ACHN (cell line): ENCODE measurements at regions not wholly inside any gene's neighbourhood (a gene's known extent, or its start where the extent isn't known, plus 50 kb on each side); places are given as distances from the start of the nearest gene placed in this dataset.

Experiments
- DNase-seq: peaks from one replicate; pipeline ENCODE4 v3.0.0-alpha.2; 2015
- in situ Hi-C: cut with HindIII; loops from 2 replicates; pipeline ENCODE4 v1.10.0; 2017; ENCODE audit warnings: low sequenced_read_pairs, low pct_ligation_motif_present, low pct_unique_long_range_greater_than_20kb

DNA sequence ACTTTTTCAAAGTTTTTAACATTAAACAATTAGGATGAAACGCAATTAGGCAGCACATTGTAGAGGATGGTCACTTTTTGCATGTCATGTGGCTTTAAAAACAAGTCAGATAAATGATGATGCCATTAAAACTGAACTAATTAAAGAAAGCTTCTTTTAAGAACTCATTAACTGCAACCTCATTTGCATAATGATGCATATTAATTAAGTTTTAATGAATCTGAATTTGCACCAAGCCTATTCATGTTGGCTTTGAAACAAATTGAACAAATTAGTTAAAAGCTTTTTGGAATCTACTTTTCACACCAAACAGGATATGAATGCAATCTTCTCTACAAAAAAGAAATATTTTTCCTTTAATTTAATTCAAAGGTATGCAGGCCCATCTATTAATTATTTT, 499.0 kb downstream of the VRK1 start:
- no peak for DNase-seq
- in situ Hi-C loops: no loop called here

DNA sequence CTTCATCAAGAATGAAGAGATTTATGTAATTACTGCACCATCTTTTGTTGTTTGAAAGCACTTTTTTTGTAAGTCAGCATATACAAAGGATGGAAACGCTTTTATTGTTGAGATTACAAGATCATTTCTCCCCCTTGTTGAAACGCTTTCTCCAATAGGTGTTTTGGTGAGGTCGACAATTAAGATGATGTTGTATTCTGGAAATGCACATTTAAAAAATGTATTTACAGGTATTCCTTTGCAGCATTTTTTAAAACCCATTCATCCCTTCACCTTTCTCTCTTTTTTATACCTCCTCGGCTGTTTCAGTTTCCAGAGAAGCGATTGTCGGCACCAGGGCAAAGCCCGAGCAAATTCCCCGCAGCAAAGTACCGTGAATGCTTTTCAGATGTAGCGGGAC, 499.9 kb downstream of the VRK1 start:
- in situ Hi-C loops: no loop called here
- DNase-seq: no peak

DNA sequence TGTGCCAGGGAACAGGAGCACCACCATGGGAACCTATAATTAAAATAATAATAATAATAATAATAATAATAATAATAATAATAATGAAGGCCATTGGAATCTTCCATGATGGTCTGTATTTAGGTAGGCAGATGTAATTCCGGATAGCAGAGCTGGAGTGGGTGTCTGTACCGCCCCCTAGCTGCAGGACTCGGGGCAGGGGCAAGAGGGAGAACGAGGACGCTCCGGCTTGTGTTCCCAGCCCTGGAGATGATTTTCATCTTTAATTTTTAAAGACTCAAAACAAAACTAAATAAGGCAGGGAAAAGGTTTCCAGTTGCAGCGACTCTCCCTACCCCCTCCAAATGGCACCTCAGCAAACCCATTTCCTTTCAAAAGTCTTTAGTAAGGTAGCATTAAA, 501.1 kb downstream of the VRK1 start:
- no peak for DNase-seq
- in situ Hi-C loops: no loop called here

GRCh38 chr14:97298736-97299135, 501.6 kb downstream of the VRK1 start:
- no peak for DNase-seq

GRCh38 chr14:97299661-97300060, 502.5 kb downstream of the VRK1 start:
- DNase-seq: no peak
- in situ Hi-C loops: no loop called here

More at GRCh38 chr14:97298736-97299135, 501.6 kb downstream of the VRK1 start:
- in situ Hi-C loops: no loop called here

DNA sequence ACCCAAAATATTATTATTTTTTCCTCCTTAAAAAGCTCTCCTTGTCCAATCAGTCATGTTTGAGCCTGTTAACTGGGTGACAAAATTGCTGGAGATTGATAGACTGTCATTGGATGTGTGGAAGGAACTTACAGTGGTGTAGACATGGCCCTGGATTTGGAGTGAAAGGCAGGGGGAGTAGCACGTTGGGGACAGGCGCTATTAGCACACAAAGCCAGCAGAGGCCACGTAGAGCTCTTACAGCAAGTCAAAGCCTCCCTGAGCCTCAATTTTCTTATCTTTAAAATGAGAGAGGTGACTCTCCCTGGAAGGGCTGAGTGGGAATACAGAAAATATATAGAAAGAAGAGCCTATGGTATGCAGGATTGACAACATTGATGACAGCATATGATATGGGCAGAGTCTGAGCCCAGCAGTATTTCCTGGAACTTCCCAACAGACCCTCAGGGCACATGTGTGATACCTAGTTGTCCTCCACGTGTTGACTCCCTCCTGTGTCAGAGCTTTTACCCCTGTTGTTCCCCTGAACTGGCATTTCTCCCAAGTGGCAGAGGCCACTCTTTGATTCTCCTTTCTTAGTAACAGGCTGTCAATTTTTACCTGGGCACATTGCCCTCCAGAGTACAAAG, 504.9 kb downstream of the VRK1 start:
- in situ Hi-C loops: no loop called here

DNA sequence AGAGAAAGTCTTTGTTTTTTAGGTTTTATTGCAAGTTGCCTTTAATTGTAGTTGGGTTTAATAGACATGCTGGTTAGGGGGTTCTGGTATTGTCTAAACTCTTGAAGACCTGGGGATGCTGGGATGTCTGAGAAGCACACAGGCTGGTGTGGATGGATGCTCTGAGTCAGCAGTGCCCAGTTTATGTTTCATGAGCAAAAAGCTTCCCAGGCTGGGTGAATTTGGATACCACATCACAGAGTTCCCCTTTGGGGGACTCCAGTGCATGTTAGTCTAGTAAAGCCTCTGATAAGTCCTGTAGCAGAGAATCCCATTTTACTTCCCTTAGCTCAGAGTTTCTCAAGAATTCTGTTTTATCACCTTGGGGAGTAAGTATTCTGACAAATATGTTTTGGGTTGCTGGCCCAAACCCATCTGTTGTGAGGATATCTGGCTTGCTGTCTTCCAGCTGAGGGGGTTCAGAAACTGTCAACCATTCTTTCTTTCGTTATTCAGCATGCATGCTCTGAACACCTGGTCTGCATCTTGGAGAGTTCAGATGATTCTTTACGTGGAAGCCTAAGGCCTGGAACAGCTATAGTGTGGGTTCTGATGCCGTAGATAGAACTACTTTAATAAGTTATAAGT, 509.1 kb downstream of the VRK1 start:
- DNase-seq: no peak
- in situ Hi-C loops: no loop called here

More for the DNA sequence above, 504.9 kb downstream of the VRK1 start:
- DNase-seq: no peak

GRCh38 chr14:97306760-97307246, 509.6 kb downstream of the VRK1 start:
- no peak for DNase-seq
- in situ Hi-C loops: no loop called here

DNA sequence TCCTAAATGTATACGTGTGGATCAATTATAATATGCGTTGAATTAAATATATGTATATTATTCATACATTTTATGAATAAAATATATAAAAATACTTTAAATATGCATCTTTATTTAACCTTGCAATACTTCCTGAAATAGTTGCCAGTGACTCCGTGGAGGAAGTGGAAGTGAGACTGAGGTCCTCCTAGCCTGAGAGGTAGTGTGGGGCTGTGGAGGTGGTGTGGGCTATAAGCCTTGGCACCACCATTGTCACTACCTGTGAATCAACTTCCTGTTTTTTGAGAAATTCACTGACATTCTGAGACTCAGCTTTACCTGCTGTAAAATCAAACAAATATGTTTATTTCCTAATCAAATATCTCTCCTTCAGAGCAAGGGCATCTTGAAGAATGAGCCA, 514.2 kb downstream of the VRK1 start:
- in situ Hi-C loops: no loop called here
- no peak for DNase-seq

- in situ Hi-C loops: no loop called here
- DNase-seq: no peak
These were observed 515.7 kb downstream of the VRK1 start for GRCh38 chr14:97312910-97313309.

GRCh38 chr14:97315790-97316189, 518.6 kb downstream of the VRK1 start:
- no peak for DNase-seq
- in situ Hi-C loops: no loop called here

DNA sequence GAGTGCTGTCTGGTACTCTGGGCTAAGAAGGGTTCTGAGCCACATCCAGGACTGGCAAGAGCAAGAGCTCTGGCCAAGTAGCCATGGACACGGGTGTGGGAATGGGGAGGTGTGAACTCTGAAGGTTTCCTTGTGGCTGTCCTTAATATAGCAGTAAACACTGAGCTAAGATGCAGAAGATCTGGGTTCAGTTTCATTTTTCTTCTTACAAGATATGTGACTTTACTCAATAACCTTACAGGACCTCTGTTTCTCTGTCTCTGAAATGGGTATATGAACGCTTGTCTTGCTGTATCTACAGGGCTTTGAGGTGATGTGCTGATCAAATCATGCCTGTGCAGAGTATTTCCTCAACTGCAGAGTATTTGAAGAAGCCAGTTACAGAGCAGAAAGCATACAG, 521.2 kb downstream of the VRK1 start:
- in situ Hi-C loops: no loop called here
- DNase-seq: no peak

DNA sequence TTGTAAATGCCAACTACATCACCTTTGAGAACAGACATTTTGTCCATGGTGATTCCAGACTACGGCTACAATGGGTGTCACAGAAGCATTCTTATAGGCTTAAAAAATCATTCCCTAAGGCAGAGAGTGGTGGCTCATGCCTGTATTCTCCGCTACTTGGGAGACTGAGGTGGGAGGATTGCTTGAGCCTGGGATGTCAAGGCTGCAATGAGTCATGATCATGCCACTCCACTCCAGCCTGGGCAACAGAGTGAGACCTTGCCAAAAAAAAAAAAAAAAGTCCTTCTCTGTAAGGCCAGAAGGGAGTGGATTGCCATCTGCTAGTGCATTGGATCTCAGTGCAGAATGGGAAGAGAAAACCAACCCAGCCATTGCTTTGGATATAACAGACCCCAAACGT, 522.5 kb downstream of the VRK1 start:
- in situ Hi-C loops: no loop called here
- DNase-seq: peak; percentile 21

DNA sequence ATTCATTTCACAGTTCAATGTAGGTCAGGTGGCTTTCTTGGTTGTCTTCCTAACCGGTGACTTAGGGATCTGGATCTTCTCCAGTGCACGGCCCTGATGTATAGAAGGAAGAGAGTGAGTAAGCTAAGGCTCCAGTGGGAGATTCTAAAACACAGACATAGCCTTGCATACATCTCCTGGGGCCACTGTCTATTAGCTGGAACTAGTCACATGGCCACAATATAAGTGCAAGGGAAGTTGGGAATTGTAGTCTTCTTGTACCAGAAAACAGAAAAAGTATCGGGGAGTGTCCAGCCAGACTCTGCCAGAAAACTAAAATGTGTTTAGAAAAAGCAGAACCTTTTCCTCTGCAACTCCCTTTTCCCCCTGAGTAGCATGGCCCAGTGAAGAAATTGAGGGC, 531.6 kb downstream of the VRK1 start:
- DNase-seq: no peak
- in situ Hi-C loops: no loop called here

DNA sequence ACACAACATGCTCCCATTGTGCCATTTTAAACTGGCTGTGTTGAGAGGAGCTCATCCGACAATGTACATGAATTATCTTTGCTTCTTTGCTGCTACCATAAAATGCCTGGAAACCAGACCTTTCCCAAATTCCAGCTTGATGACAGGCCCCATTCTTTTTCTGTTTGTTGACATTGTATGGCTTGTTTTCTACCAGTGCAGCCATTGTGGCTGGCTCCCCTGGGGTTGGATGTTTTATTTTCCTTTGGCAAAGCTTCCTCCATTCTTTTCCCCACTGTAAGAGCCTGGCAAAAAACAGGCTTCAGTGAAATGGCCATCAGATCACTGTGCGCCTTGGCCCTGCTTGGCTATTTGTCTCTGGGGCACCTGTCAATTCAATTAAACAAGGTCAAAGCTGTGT, 532.5 kb downstream of the VRK1 start:
- in situ Hi-C loops: no loop called here
- no peak for DNase-seq

- in situ Hi-C loops: no loop called here
- DNase-seq: no peak
These were observed 533.9 kb downstream of the VRK1 start for GRCh38 chr14:97331058-97331457.

- in situ Hi-C loops: no loop called here
These were observed 534.3 kb downstream of the VRK1 start for GRCh38 chr14:97331526-97331925.

DNA sequence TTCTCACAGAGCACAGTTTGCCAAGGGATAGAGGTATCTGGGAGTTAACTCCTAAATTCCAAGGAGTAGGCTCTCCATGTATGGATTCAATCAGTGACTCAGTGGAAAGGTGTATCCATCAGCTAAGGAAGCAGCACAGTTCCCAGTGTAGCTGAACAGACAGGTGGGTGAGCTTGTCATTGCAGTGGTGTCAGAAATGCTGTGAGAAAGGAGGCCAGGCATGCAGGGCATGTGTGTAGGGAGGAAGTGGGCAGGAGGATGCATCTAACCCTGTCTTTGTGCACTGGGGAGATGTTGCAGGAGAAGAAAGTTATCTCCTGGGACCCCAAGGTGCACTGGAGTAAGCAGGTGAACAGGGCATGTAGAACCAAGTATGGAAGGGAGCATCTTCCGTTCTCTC, 539.0 kb downstream of the VRK1 start:
- no peak for DNase-seq
- in situ Hi-C loops: no loop called here

More at GRCh38 chr14:97331526-97331925, 534.3 kb downstream of the VRK1 start:
- DNase-seq: no peak

- DNase-seq: no peak
- in situ Hi-C loops: no loop called here
These were observed 539.6 kb downstream of the VRK1 start for GRCh38 chr14:97336816-97337215.

GRCh38 chr14:97337267-97337666, 540.1 kb downstream of the VRK1 start:
- in situ Hi-C loops: no loop called here
- no peak for DNase-seq
